ENCODE measurements at regions not wholly inside any gene's neighbourhood (a gene's known extent, or its start where the extent isn't known, plus 50 kb on each side); places are given as distances from the start of the nearest gene placed in this dataset.
A peak's percentile ranks its signal among the peaks of the same experiment; 100 is the strongest.

DNA sequence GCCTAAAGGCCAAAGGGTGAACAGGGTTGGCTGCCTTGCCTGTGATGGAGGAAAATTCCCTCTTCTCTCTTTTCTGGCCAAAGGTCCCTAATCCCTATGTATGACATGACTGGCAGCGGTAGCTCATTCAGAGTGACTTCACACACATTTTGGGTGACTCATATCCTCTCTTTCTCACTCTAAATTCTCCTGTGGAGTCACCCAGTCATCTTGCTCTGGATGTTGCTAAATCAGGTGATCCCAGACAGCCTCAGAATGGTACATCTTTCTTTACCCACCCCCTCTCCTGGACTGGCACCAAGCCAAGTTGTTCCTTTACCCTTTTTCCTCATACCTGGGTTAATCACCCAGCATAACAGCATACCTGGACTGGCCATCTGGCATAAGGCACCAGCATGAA is 77.2 kb downstream of the NEURL3 start:
- no TSS peak for BruUV-seq (replicated peaks)
- CTCF ChIA-PET = interaction anchor here (0.5 to 1.4 kb wide), 4 partner anchors 19 to 81 kb away, joined by 3 to 5 read pairs (median 3); no protein-coding TSS in a partner anchor
- peak overlapping the region; percentile 45; the same call in 1 of the 2 replicates for H2AFZ ChIP-seq
- H3K4me1 ChIP-seq (replicated peaks; ENCODE audit: insufficient read depth) = peaks cover 32% of the 10 kb centered on the region
- intact Hi-C loops (cut with micrococcal nuclease; ENCODE audit: unreplicated experiment) = loop anchor here (1.0 kb wide), 5 partner anchors 15 to 77 kb away; partner anchors contain the start of gene NEURL3
- peak; percentile 96 to 100 for DNase-seq
- no peaks in the 10 kb centered on the region for H3K36me3 ChIP-seq (ENCODE audit: low read depth)
- H3K9me2 ChIP-seq (ENCODE audit: insufficient read depth) = no peaks in the 10 kb centered on the region
- peak overlapping the region; percentile 53 for H3K4me2 ChIP-seq
- no peaks in the 10 kb centered on the region for H3K79me2 ChIP-seq (ENCODE audit: low read depth)
- H3K27ac ChIP-seq = peak overlapping the region; percentile 82
- peaks cover 22% of the 10 kb centered on the region for H3F3A ChIP-seq (ENCODE audit: insufficient read depth, low read depth)
- TF ChIP-seq, protein P1, sequence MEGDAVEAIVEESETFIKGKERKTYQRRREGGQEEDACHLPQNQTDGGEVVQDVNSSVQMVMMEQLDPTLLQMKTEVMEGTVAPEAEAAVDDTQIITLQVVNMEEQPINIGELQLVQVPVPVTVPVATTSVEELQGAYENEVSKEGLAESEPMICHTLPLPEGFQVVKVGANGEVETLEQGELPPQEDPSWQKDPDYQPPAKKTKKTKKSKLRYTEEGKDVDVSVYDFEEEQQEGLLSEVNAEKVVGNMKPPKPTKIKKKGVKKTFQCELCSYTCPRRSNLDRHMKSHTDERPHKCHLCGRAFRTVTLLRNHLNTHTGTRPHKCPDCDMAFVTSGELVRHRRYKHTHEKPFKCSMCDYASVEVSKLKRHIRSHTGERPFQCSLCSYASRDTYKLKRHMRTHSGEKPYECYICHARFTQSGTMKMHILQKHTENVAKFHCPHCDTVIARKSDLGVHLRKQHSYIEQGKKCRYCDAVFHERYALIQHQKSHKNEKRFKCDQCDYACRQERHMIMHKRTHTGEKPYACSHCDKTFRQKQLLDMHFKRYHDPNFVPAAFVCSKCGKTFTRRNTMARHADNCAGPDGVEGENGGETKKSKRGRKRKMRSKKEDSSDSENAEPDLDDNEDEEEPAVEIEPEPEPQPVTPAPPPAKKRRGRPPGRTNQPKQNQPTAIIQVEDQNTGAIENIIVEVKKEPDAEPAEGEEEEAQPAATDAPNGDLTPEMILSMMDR (conservative IDR thresholded peaks at IDR 0.05) = no peak
- TF ChIP-seq EZH2 (IDR thresholded peaks at IDR 0.05; ENCODE audit: low read depth) = no peak
- no peaks in the 10 kb centered on the region for H4K20me1 ChIP-seq (ENCODE audit: insufficient read depth)
- H3K9me3 ChIP-seq (ENCODE audit: insufficient read depth, low read depth) = peaks cover 12% of the 10 kb centered on the region; the same call in 1 of the 2 replicates
- POLR2A ChIA-PET (ENCODE audit: unreplicated experiment) = interaction anchor here (0.6 to 1.2 kb wide), 3 partner anchors 14 to 78 kb away, joined by 4 to 8 read pairs (median 5); no protein-coding TSS in a partner anchor
- no peak overlapping the region for H3K4me3 ChIP-seq
- H3K27me3 ChIP-seq (ENCODE audit: insufficient read depth, low read depth) = no peaks in the 10 kb centered on the region

DNA sequence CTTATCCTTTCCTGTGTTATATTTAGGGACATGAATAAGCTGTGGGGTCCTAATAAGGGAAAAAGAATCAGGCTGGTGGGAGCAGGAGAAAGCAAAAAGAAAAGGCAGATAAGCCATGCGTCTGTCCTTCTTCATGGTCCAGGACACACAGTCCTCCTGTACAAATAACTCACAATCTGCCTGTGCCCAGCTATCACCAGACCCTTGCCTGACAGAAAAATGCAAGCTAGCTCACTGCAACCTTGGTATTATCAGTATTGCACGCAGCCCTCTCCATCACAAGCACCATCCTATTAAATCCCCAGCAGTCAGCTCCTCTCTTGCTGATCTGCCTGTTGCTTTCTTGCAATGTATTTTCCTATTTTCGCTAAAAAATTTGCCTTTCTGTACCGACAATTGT is 78.0 kb downstream of the NEURL3 start:
- no TSS peak for BruUV-seq (replicated peaks)
- no peaks in the 10 kb centered on the region for H3K36me3 ChIP-seq (ENCODE audit: low read depth)
- ChIA-PET CTCF (interaction anchor here (0.5 to 1.4 kb wide), 2 partner anchors 18 to 79 kb away, joined by 3 read pairs; no protein-coding TSS in a partner anchor), POLR2A (ENCODE audit: unreplicated experiment) (interaction anchor here (0.5 to 1.2 kb wide), 3 partner anchors 14 to 238 kb away, joined by 5 to 8 read pairs (median 6); no protein-coding TSS in a partner anchor)
- H3K4me1 ChIP-seq (replicated peaks; ENCODE audit: insufficient read depth) = peaks cover 32% of the 10 kb centered on the region
- peaks cover 12% of the 10 kb centered on the region; the same call in 1 of the 2 replicates for H3K9me3 ChIP-seq (ENCODE audit: insufficient read depth, low read depth)
- H3K27me3 ChIP-seq (ENCODE audit: insufficient read depth, low read depth) = no peaks in the 10 kb centered on the region
- no peaks in the 10 kb centered on the region for H3K9me2 ChIP-seq (ENCODE audit: insufficient read depth)
- intact Hi-C loops (cut with micrococcal nuclease; ENCODE audit: unreplicated experiment) = no loop called here
- H3K4me2 ChIP-seq = peak overlapping the region; percentile 53
- H3K79me2 ChIP-seq (ENCODE audit: low read depth) = no peaks in the 10 kb centered on the region
- peak overlapping the region; percentile 45; the same call in 1 of the 2 replicates for H2AFZ ChIP-seq
- peak in 1 of 2 experiments; percentile 35 for DNase-seq
- H3K4me3 ChIP-seq = no peak overlapping the region
- H4K20me1 ChIP-seq (ENCODE audit: insufficient read depth) = no peaks in the 10 kb centered on the region
- TF ChIP-seq EZH2 (IDR thresholded peaks at IDR 0.05; ENCODE audit: low read depth) = no peak
- TF ChIP-seq, protein P1 (conservative IDR thresholded peaks at IDR 0.05) = no peak
- peak overlapping the region; percentile 82 for H3K27ac ChIP-seq
- peaks cover 22% of the 10 kb centered on the region for H3F3A ChIP-seq (ENCODE audit: insufficient read depth, low read depth)

DNA sequence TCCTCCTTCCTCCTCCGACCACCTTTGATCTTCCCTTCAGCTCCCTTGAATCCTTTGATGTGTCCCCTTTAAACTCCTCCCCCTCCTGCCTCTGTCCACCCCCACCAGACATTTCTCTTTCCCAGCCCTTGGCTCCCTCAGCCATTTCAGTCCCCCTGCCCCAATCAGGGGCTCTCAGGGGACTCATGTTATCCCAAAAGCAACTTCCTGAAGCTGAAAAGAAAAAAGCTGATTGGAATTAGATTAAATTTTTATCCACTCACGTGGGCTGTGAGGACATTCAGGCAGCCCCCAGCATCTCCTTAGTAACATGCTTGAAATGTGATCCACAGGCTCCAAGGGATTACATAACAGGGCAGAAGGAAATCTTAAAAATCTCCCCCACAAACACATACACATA is 81.3 kb downstream of the NEURL3 start:
- intact Hi-C loops (cut with micrococcal nuclease; ENCODE audit: unreplicated experiment) = no loop called here
- Histone ChIP-seq H3K4me1 (replicated peaks; ENCODE audit: insufficient read depth) (peaks cover 29% of the 10 kb centered on the region), H3F3A (ENCODE audit: insufficient read depth, low read depth) (peaks cover 19% of the 10 kb centered on the region), H3K27me3 (ENCODE audit: insufficient read depth, low read depth) (no peaks in the 10 kb centered on the region), H3K27ac (no peak overlapping the region), H3K4me2 (no peak overlapping the region), H4K20me1 (ENCODE audit: insufficient read depth) (no peaks in the 10 kb centered on the region), H3K4me3 (no peak overlapping the region), H3K36me3 (ENCODE audit: low read depth) (no peaks in the 10 kb centered on the region), H2AFZ (no peak overlapping the region), H3K9me2 (ENCODE audit: insufficient read depth) (no peaks in the 10 kb centered on the region), H3K79me2 (ENCODE audit: low read depth) (no peaks in the 10 kb centered on the region), H3K9me3 (ENCODE audit: insufficient read depth, low read depth) (peaks cover 5% of the 10 kb centered on the region; the same call in 1 of the 2 replicates)
- DNase-seq = peak in 1 of 2 experiments; percentile 29
- TF ChIP-seq, protein P1 (conservative IDR thresholded peaks at IDR 0.05) = no peak
- no TSS peak for BruUV-seq (replicated peaks)
- CTCF ChIA-PET = interaction anchor here (0.5 kb wide), 1 partner anchor 63 kb away, joined by 3 read pairs; no protein-coding TSS in a partner anchor
- POLR2A ChIA-PET (ENCODE audit: unreplicated experiment) = no interaction called here

All from PC-9 (cell line).